ENCODE measurements at regions not wholly inside any gene's neighbourhood (a gene's known extent, or its start where the extent isn't known, plus 50 kb on each side); places are given as distances from the start of the nearest gene placed in this dataset.

GRCh38 chr2:216576616-216577015, 56.6 kb upstream of the IGFBP2 start:
- DNase-seq = no peak

DNA sequence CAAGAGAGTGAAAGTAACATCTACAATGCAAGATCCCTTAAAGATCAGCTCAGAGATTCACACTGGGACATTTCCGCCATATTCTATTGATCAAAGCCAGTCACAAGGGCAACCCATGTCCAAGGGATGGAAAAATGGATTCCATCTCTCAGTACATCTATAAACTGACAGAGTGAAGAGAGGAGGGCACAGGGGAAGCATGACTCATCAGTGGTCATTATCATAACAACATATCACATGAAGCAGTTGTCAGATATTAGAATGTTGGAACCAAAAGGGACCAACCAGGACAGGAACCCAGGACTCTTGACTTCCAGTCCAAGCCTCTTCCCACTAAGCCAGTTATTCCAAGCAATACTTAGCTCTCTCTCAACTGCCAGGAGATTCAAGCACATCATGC, 54.9 kb upstream of the IGFBP2 start:
- DNase-seq = no peak

DNA sequence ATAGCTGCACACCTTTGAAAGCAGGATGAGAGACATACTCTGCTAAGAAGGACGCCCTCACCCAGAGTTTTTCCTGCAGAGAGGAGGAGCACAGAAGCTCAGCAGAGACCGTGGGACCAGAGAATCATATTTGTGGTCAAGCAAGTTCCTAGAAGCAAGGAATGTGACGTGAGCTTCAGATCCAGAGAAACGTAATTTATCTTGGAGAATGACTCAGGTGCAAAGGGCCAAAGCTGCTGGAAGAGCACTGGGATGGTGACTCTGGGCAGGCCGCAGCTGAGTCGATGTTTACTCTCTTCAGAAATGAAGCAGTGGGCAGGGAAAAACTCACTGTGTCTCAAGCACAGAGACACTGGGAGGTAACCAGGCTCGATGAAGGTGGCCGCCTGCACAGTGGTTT, 50.1 kb upstream of the IGFBP2 start:
- no peak for DNase-seq
